AG09309 (cell line): ENCODE measurements at regions not wholly inside any gene's neighbourhood (a gene's known extent, or its start where the extent isn't known, plus 50 kb on each side); places are given as distances from the start of the nearest gene placed in this dataset.

Source experiments
- DNase-seq: peaks from one replicate; pipeline ENCODE4 v3.0.0-alpha.2; 2010; ENCODE audit warnings: low read depth
- H3K4me3 ChIP-seq: 2 replicates; pipeline ENCODE4 v1.5.1; 2011; ENCODE audit warnings: mild to moderate bottlenecking, low read depth, low read length, moderate library complexity; ENCODE audit not compliant: control insufficient read depth
- TF ChIP-seq, protein P1 (sequence below): IDR thresholded peaks from 2 replicates; pipeline ENCODE4 v1.5.1; 2011; ENCODE audit warnings: mild to moderate bottlenecking, low read depth, low read length, inconsistent platforms; ENCODE audit not compliant: insufficient read depth, control insufficient read depth; ENCODE audit errors: missing control alignments

GRCh38 chr21:16115461-16115860 lies 385.7 kb downstream of the USP25 start:
- TF ChIP-seq, protein P1, sequence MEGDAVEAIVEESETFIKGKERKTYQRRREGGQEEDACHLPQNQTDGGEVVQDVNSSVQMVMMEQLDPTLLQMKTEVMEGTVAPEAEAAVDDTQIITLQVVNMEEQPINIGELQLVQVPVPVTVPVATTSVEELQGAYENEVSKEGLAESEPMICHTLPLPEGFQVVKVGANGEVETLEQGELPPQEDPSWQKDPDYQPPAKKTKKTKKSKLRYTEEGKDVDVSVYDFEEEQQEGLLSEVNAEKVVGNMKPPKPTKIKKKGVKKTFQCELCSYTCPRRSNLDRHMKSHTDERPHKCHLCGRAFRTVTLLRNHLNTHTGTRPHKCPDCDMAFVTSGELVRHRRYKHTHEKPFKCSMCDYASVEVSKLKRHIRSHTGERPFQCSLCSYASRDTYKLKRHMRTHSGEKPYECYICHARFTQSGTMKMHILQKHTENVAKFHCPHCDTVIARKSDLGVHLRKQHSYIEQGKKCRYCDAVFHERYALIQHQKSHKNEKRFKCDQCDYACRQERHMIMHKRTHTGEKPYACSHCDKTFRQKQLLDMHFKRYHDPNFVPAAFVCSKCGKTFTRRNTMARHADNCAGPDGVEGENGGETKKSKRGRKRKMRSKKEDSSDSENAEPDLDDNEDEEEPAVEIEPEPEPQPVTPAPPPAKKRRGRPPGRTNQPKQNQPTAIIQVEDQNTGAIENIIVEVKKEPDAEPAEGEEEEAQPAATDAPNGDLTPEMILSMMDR = no peak
- no peak for DNase-seq
- no peak overlapping the region for H3K4me3 ChIP-seq

GRCh38 chr21:16116069-16116468 lies 386.3 kb downstream of the USP25 start:
- DNase-seq = no peak
- TF ChIP-seq, protein P1 = no peak

GRCh38 chr21:16116798-16117197 lies 387.0 kb downstream of the USP25 start:
- H3K4me3 ChIP-seq = no peak overlapping the region
- no peak for DNase-seq
- TF ChIP-seq, protein P1 = no peak

More at GRCh38 chr21:16116069-16116468, 386.3 kb downstream of the USP25 start:
- no peak overlapping the region for H3K4me3 ChIP-seq

DNA sequence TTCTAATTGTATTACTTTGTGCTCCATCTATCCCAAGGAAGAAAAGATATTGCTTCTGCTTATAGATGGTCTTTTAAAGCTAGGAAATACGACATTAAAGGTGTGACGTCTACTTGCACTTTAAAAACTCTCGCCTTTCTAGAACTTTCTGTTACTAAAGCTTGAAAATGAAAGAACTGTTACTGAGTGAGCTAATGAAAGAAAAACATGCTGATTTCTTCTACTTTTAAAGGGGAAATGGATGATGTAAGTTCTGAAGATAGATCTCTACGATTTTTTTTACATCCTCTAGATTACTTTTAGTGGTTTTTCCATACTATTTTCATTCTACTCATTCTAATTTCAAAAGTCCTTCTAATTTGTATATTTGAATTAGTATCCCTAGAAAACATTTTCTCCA lies 387.5 kb downstream of the USP25 start:
- TF ChIP-seq, protein P1 = no peak
- no peak for DNase-seq
- H3K4me3 ChIP-seq = peak overlapping the region; percentile 6; the same call in 1 of the 2 replicates

DNA sequence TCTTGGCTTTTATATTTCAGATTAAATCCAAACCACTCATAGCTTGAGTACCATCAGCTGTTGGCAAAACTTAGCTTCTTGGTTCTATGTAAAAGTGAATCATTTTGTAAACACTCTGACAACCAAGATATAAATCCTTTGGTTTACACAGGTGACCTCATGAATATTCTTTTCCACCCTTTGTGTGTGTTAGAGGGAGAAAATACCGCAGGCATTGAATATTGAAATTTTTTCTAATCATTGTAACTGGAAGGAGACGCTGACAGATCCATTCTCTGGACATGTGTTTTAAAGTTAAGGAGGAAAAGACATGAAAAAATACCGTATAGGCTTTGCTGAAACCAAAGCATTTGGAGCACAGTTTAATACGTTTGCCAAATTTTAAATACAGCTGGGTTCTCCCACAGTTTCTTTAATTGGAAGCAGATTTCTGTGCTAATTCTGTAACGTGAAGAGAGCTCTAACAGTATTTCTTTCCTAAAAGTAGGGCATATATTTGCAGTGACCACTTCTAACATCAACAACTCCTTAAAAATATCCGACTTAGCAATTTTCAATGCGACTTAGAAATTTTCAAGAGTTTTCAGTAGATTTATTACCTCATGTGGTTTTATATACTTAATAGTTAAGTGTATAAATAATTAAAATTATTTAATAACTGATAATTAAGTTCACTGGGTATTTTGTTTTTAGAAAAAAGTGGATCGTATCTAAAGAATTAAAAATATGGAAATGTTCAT lies 388.2 kb downstream of the USP25 start:
- peak; percentile 88 for DNase-seq
- TF ChIP-seq, protein P1 = no peak
- H3K4me3 ChIP-seq = peak overlapping the region; percentile 7

DNA sequence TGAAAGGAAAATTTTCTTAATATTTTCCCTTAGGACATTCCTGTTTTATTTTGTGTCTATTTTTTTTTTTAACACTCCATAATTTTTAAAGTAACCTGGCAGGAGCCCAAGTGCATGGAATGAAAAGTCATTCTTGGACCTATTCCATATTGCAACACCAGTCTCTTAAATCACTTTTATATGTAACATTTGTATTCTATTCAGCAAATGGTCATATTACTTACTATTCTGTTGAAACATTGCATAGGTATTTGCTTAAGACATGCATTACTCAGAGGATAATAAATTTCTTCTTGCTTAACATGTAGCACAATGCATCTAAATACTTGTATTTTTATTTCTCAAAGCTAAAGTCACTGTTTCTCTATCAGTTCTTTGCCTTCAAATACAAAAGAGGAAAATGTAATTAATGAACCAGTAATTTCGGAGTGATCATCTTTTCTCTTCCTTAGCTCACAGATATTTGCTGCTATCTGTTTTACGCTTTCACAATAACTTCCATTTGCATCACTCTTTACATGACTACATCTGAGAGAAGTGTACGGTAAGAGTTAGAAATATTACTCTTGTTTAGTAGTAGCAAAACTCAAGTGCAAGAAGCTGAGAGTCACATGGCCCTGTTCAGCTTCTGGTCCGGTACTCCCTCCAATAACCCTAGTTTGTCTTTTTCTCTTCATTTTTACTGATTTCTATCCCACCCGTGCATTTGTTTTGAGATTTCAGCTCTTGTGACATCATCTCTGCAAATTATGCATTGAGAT lies 394.8 kb downstream of the USP25 start:
- TF ChIP-seq, protein P1 = no peak
- H3K4me3 ChIP-seq = peak overlapping the region; percentile 20

More for the DNA sequence above, 394.8 kb downstream of the USP25 start:
- DNase-seq = peak; percentile 90
